Panc1 (cell line): ENCODE measurements at regions not wholly inside any gene's neighbourhood (a gene's known extent, or its start where the extent isn't known, plus 50 kb on each side); places are given as distances from the start of the nearest gene placed in this dataset.

Source experiments
- ATAC-seq: fragments of 200-7000 bp; cut with Tn5 transposase; 2 replicates; pipeline ENCODE4 v1.9.1; 2020; ENCODE audit warnings: mild to moderate bottlenecking, moderate library complexity
- BruUV-seq: library from RNA; stranded (reverse); fragments of 400-500 nt; replicated peaks from 2 replicates; lab custom pipeline; 2021; lab: Mats Ljungman, UMichigan
- CTCF ChIA-PET: fragments of 300-600 bp; sonication (Branson Sonifier 250); formaldehyde crosslinking; loops from one replicate; lab custom pipeline; 2022; ENCODE audit warnings: antibody characterized with exemption; lab: Charles Lee
- POLR2A ChIA-PET: fragments of 300-600 bp; sonication (Branson Sonifier 250); formaldehyde crosslinking; loops from one replicate; lab custom pipeline; 2022; ENCODE audit warnings: antibody characterized with exemption; lab: Charles Lee
- DNase-seq: peaks from one replicate; pipeline ENCODE4 v3.0.0-alpha.2; 2010; ENCODE audit warnings: low read depth, low spot score
- H3K27ac ChIP-seq: 2 replicates; pipeline ENCODE4 v1.5.1; 2011; ENCODE audit warnings: mild to moderate bottlenecking, low read length, inconsistent platforms
- H3K27me3 ChIP-seq: fragments of 200-500 bp; sonication (Bioruptor generic); 2 replicates; pipeline ENCODE4 v1.6.0; 2014; ENCODE audit warnings: low read length, inconsistent platforms; ENCODE audit not compliant: control insufficient read depth, insufficient read depth
- H3K36me3 ChIP-seq: fragments of 200-500 bp; sonication (Bioruptor generic); 2 replicates; pipeline ENCODE4 v1.5.1; 2014; ENCODE audit warnings: inconsistent platforms, mild to moderate bottlenecking, low read length, moderate library complexity; ENCODE audit not compliant: control insufficient read depth, insufficient read depth
- H3K4me1 ChIP-seq: 2 replicates; pipeline ENCODE4 v1.5.1; 2011; ENCODE audit warnings: inconsistent platforms, mild to moderate bottlenecking, low read length, moderate library complexity; ENCODE audit not compliant: control insufficient read depth, insufficient read depth
- H3K4me3 ChIP-seq, 2 experiments: 2 replicates each; pipeline ENCODE4 v1.5.1; 2011 to 2012; ENCODE audit warnings: low read depth in 2 of 2, low read length in 2 of 2, mild to moderate bottlenecking in 2 of 2, inconsistent platforms in 1 of 2, moderate library complexity in 1 of 2
- H3K9me3 ChIP-seq: fragments of 200-500 bp; sonication (Bioruptor generic); 2 replicates; pipeline ENCODE4 v1.5.1; 2014; ENCODE audit warnings: low read depth, mild to moderate bottlenecking, inconsistent platforms, low read length, moderate library complexity; ENCODE audit not compliant: control insufficient read depth, insufficient read depth
- POLR2AphosphoS5 ChIP-seq: IDR thresholded peaks from 2 replicates; pipeline ENCODE4 v1.6.1; 2012; ENCODE audit warnings: mild to moderate bottlenecking, low read depth, low read length, moderate library complexity
- SIN3A ChIP-seq: IDR thresholded peaks from 2 replicates; pipeline ENCODE4 v1.6.1; 2012; ENCODE audit warnings: low read depth, mild to moderate bottlenecking, low read length, moderate library complexity, borderline replicate concordance; ENCODE audit not compliant: insufficient read depth
- TCF7L2 ChIP-seq: IDR thresholded peaks from 2 replicates; pipeline ENCODE4 v1.6.1; 2011; ENCODE audit warnings: mild to moderate bottlenecking, low read depth, low read length, inconsistent platforms
- in situ Hi-C: cut with HindIII; loops from 2 replicates; pipeline ENCODE4 v1.10.0; 2016; ENCODE audit warnings: low sequenced_read_pairs, low pct_unique_long_range_greater_than_20kb
- intact Hi-C: fragments of 100-400 bp; cut with micrococcal nuclease; formaldehyde crosslinking; loops from one replicate; pipeline ENCODE4 v1.10.0; 2022; ENCODE audit not compliant: unreplicated experiment
- TF ChIP-seq, protein P1 (sequence below): fragments of 450-650 bp; IDR thresholded peaks from 2 replicates; pipeline ENCODE4 v1.5.1; 2017; ENCODE audit warnings: mild to moderate bottlenecking
- TF ChIP-seq, protein P2 (sequence below), 2 experiments: IDR thresholded peaks; 2 replicates each; pipeline ENCODE4 v1.6.1; 2011 to 2012; ENCODE audit warnings: low read depth in 2 of 2, control low read depth in 1 of 2, low read length in 1 of 2, mild to moderate bottlenecking in 1 of 2, moderate library complexity in 1 of 2; ENCODE audit not compliant: insufficient read depth in 1 of 2

- ChIA-PET CTCF (no interaction called here), POLR2A (no interaction called here)
- no peaks in the 10 kb centered on the region for H3K9me3 ChIP-seq
- no peak overlapping the region for H3K27ac ChIP-seq
- in situ Hi-C loops (no loop called here), intact Hi-C loops (no loop called here)
- DNase-seq (no peak), ATAC-seq (no peak)
- H3K27me3 ChIP-seq = no peaks in the 10 kb centered on the region
- H3K36me3 ChIP-seq = no peaks in the 10 kb centered on the region
- H3K4me1 ChIP-seq = no peaks in the 10 kb centered on the region
- no peak overlapping the region for H3K4me3 ChIP-seq
- no peak for TF ChIP-seq TCF7L2
- TF ChIP-seq, protein P1, sequence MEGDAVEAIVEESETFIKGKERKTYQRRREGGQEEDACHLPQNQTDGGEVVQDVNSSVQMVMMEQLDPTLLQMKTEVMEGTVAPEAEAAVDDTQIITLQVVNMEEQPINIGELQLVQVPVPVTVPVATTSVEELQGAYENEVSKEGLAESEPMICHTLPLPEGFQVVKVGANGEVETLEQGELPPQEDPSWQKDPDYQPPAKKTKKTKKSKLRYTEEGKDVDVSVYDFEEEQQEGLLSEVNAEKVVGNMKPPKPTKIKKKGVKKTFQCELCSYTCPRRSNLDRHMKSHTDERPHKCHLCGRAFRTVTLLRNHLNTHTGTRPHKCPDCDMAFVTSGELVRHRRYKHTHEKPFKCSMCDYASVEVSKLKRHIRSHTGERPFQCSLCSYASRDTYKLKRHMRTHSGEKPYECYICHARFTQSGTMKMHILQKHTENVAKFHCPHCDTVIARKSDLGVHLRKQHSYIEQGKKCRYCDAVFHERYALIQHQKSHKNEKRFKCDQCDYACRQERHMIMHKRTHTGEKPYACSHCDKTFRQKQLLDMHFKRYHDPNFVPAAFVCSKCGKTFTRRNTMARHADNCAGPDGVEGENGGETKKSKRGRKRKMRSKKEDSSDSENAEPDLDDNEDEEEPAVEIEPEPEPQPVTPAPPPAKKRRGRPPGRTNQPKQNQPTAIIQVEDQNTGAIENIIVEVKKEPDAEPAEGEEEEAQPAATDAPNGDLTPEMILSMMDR = no peak
- TF ChIP-seq POLR2AphosphoS5 = no peak
- no peak for TF ChIP-seq SIN3A
- TF ChIP-seq, protein P2, sequence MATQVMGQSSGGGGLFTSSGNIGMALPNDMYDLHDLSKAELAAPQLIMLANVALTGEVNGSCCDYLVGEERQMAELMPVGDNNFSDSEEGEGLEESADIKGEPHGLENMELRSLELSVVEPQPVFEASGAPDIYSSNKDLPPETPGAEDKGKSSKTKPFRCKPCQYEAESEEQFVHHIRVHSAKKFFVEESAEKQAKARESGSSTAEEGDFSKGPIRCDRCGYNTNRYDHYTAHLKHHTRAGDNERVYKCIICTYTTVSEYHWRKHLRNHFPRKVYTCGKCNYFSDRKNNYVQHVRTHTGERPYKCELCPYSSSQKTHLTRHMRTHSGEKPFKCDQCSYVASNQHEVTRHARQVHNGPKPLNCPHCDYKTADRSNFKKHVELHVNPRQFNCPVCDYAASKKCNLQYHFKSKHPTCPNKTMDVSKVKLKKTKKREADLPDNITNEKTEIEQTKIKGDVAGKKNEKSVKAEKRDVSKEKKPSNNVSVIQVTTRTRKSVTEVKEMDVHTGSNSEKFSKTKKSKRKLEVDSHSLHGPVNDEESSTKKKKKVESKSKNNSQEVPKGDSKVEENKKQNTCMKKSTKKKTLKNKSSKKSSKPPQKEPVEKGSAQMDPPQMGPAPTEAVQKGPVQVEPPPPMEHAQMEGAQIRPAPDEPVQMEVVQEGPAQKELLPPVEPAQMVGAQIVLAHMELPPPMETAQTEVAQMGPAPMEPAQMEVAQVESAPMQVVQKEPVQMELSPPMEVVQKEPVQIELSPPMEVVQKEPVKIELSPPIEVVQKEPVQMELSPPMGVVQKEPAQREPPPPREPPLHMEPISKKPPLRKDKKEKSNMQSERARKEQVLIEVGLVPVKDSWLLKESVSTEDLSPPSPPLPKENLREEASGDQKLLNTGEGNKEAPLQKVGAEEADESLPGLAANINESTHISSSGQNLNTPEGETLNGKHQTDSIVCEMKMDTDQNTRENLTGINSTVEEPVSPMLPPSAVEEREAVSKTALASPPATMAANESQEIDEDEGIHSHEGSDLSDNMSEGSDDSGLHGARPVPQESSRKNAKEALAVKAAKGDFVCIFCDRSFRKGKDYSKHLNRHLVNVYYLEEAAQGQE (IDR thresholded peaks at IDR 0.05; ENCODE audit: insufficient read depth in 1 of 2, low read depth in 2 of 2, low read length in 1 of 2) = no peak
- BruUV-seq = no TSS peak
Measured at GRCh38 chr9:69955536-69956355, 87.9 kb upstream of the MAMDC2 start.

GRCh38 chr9:69961843-69962242 is 81.8 kb upstream of the MAMDC2 start:
- ATAC-seq (no peak), DNase-seq (no peak)
- Histone ChIP-seq H3K9me3 (no peaks in the 10 kb centered on the region), H3K4me1 (no peaks in the 10 kb centered on the region), H3K27ac (no peak overlapping the region), H3K36me3 (no peaks in the 10 kb centered on the region), H3K27me3 (no peaks in the 10 kb centered on the region), H3K4me3 (no peak overlapping the region)
- TF ChIP-seq POLR2AphosphoS5 = no peak
- ChIA-PET CTCF (no interaction called here), POLR2A (no interaction called here)
- BruUV-seq = no TSS peak
- in situ Hi-C loops = no loop called here
- intact Hi-C loops = no loop called here

GRCh38 chr9:69963803-69964202 is 79.8 kb upstream of the MAMDC2 start:
- Histone ChIP-seq H3K4me1 (no peaks in the 10 kb centered on the region), H3K4me3 (no peak overlapping the region), H3K27ac (no peak overlapping the region), H3K27me3 (no peaks in the 10 kb centered on the region), H3K36me3 (no peaks in the 10 kb centered on the region), H3K9me3 (no peaks in the 10 kb centered on the region)
- DNase-seq (no peak), ATAC-seq (no peak)
- in situ Hi-C loops = no loop called here
- intact Hi-C loops = no loop called here
- ChIA-PET CTCF (no interaction called here), POLR2A (no interaction called here)
- TF ChIP-seq, protein P1 = no peak
- TF ChIP-seq, protein P2 (IDR thresholded peaks at IDR 0.05; ENCODE audit: insufficient read depth in 1 of 2, low read depth in 2 of 2, low read length in 1 of 2) = no peak
- TF ChIP-seq POLR2AphosphoS5 (no peak), TCF7L2 (no peak), SIN3A (no peak)
- BruUV-seq = no TSS peak
